ENCODE measurements at regions not wholly inside any gene's neighbourhood (a gene's known extent, or its start where the extent isn't known, plus 50 kb on each side); places are given as distances from the start of the nearest gene placed in this dataset.

- no peaks in the 10 kb centered on the region for H3K36me3 ChIP-seq (ENCODE audit: insufficient read depth, low read length)
- H4K20me1 ChIP-seq (ENCODE audit: insufficient read depth, low read length, poor library complexity, severe bottlenecking) = no peaks in the 10 kb centered on the region
- no peaks in the 10 kb centered on the region for H3K9me3 ChIP-seq (ENCODE audit: insufficient read depth, low read depth, low read length)
- H3K9me2 ChIP-seq (replicated peaks; ENCODE audit: low read depth, low read length) = no peaks in the 10 kb centered on the region
- no peak overlapping the region for H3K4me3 ChIP-seq (ENCODE audit: low read length, poor library complexity, severe bottlenecking)
- no peak overlapping the region for H3K4me2 ChIP-seq (ENCODE audit: low read depth, low read length, poor library complexity, severe bottlenecking)
- TF ChIP-seq CTCF (conservative IDR thresholded peaks at IDR 0.05; ENCODE audit: low read length) = peak; percentile 40; the same call in 1 of the 2 replicates
- TF ChIP-seq EZH2phosphoT487 (IDR thresholded peaks at IDR 0.05; ENCODE audit: borderline replicate concordance) = no peak
- H3K79me2 ChIP-seq (ENCODE audit: insufficient read depth, low read length) = no peaks in the 10 kb centered on the region
- H2AFZ ChIP-seq (ENCODE audit: low read length) = no peak overlapping the region
- no peaks in the 10 kb centered on the region for H3K4me1 ChIP-seq (ENCODE audit: insufficient read depth, low read length, poor library complexity, severe bottlenecking)
- H3K9ac ChIP-seq (ENCODE audit: low read depth, low read length, poor library complexity, severe bottlenecking) = no peak overlapping the region
- H3K27me3 ChIP-seq (ENCODE audit: insufficient read depth, low read length, poor library complexity, severe bottlenecking) = no peaks in the 10 kb centered on the region
- no peaks in the 10 kb centered on the region for H3F3A ChIP-seq (ENCODE audit: low read depth)
Measured at GRCh38 chr2:228318218-228318617, 136.7 kb upstream of the SPHKAP start.

GRCh38 chr2:228312172-228312571 lies 130.7 kb upstream of the SPHKAP start:
- H2AFZ ChIP-seq (ENCODE audit: low read length) = no peak overlapping the region
- no peaks in the 10 kb centered on the region for H3K79me2 ChIP-seq (ENCODE audit: insufficient read depth, low read length)
- H3K27me3 ChIP-seq (ENCODE audit: insufficient read depth, low read length, poor library complexity, severe bottlenecking) = no peaks in the 10 kb centered on the region
- H3K9ac ChIP-seq (ENCODE audit: low read depth, low read length, poor library complexity, severe bottlenecking) = no peak overlapping the region
- H3K9me2 ChIP-seq (replicated peaks; ENCODE audit: low read depth, low read length) = no peaks in the 10 kb centered on the region
- H3K9me3 ChIP-seq (ENCODE audit: insufficient read depth, low read depth, low read length) = no peaks in the 10 kb centered on the region
- TF ChIP-seq EZH2phosphoT487 (IDR thresholded peaks at IDR 0.05; ENCODE audit: borderline replicate concordance) (no peak), CTCF (conservative IDR thresholded peaks at IDR 0.05; ENCODE audit: low read length) (no peak)
- no peaks in the 10 kb centered on the region for H3K36me3 ChIP-seq (ENCODE audit: insufficient read depth, low read length)
- H3K4me2 ChIP-seq (ENCODE audit: low read depth, low read length, poor library complexity, severe bottlenecking) = no peak overlapping the region
- H3F3A ChIP-seq (ENCODE audit: low read depth) = no peaks in the 10 kb centered on the region
- no peaks in the 10 kb centered on the region for H3K4me1 ChIP-seq (ENCODE audit: insufficient read depth, low read length, poor library complexity, severe bottlenecking)
- no peak overlapping the region for H3K4me3 ChIP-seq (ENCODE audit: low read length, poor library complexity, severe bottlenecking)
- no peaks in the 10 kb centered on the region for H4K20me1 ChIP-seq (ENCODE audit: insufficient read depth, low read length, poor library complexity, severe bottlenecking)

GRCh38 chr2:228303960-228304359 lies 122.5 kb upstream of the SPHKAP start:
- H3K9me3 ChIP-seq (ENCODE audit: insufficient read depth, low read depth, low read length) = no peaks in the 10 kb centered on the region
- H3K79me2 ChIP-seq (ENCODE audit: insufficient read depth, low read length) = no peaks in the 10 kb centered on the region
- TF ChIP-seq EZH2phosphoT487 (IDR thresholded peaks at IDR 0.05; ENCODE audit: borderline replicate concordance) = no peak
- TF ChIP-seq CTCF (conservative IDR thresholded peaks at IDR 0.05; ENCODE audit: low read length) = no peak
- no peaks in the 10 kb centered on the region for H4K20me1 ChIP-seq (ENCODE audit: insufficient read depth, low read length, poor library complexity, severe bottlenecking)
- H3K4me3 ChIP-seq (ENCODE audit: low read length, poor library complexity, severe bottlenecking) = no peak overlapping the region
- no peaks in the 10 kb centered on the region for H3K9me2 ChIP-seq (replicated peaks; ENCODE audit: low read depth, low read length)
- H3K4me1 ChIP-seq (ENCODE audit: insufficient read depth, low read length, poor library complexity, severe bottlenecking) = no peaks in the 10 kb centered on the region
- no peak overlapping the region for H3K9ac ChIP-seq (ENCODE audit: low read depth, low read length, poor library complexity, severe bottlenecking)
- no peak overlapping the region for H2AFZ ChIP-seq (ENCODE audit: low read length)
- no peaks in the 10 kb centered on the region for H3F3A ChIP-seq (ENCODE audit: low read depth)
- H3K4me2 ChIP-seq (ENCODE audit: low read depth, low read length, poor library complexity, severe bottlenecking) = no peak overlapping the region
- H3K36me3 ChIP-seq (ENCODE audit: insufficient read depth, low read length) = no peaks in the 10 kb centered on the region
- H3K27me3 ChIP-seq (ENCODE audit: insufficient read depth, low read length, poor library complexity, severe bottlenecking) = no peaks in the 10 kb centered on the region

Data from Loucy (cell line).